ENCODE measurements at regions not wholly inside any gene's neighbourhood (a gene's known extent, or its start where the extent isn't known, plus 50 kb on each side); places are given as distances from the start of the nearest gene placed in this dataset.
"Not testable (repeated sequence)": the region's sequence is repeated elsewhere in the genome, so short reads cannot be mapped to it uniquely, and the experiment has no call there.

GRCh38 chr3:33957176-33957575, 158.7 kb downstream of the PDCD6IP start:
- no peak for FAIRE-seq

GRCh38 chr3:33958661-33959060, 160.2 kb downstream of the PDCD6IP start:
- FAIRE-seq = no peak

GRCh38 chr3:33962396-33962795, 164.0 kb downstream of the PDCD6IP start:
- FAIRE-seq = no peak

GRCh38 chr3:33970180-33970579, 171.8 kb downstream of the PDCD6IP start:
- not testable (repeated sequence) for FAIRE-seq

- no peak for FAIRE-seq
These were observed 172.6 kb downstream of the PDCD6IP start for GRCh38 chr3:33971055-33971454.

GRCh38 chr3:33975463-33975862, 177.0 kb downstream of the PDCD6IP start:
- no peak for FAIRE-seq

GRCh38 chr3:33977227-33977626, 178.8 kb downstream of the PDCD6IP start:
- FAIRE-seq = no peak

- FAIRE-seq = no peak
These were observed 181.8 kb downstream of the PDCD6IP start for GRCh38 chr3:33980252-33980651.

- FAIRE-seq = no peak
These were observed 183.9 kb downstream of the PDCD6IP start for GRCh38 chr3:33982269-33982798.

GRCh38 chr3:33982949-33983348, 184.5 kb downstream of the PDCD6IP start:
- not testable (repeated sequence) for FAIRE-seq

GRCh38 chr3:33989229-33989628, 190.8 kb downstream of the PDCD6IP start:
- FAIRE-seq = no peak

- FAIRE-seq = no peak
These were observed 193.2 kb downstream of the PDCD6IP start for GRCh38 chr3:33991673-33992072.

- FAIRE-seq = no peak
These were observed 195.2 kb downstream of the PDCD6IP start for GRCh38 chr3:33993631-33994030.

- FAIRE-seq = no peak
These were observed 196.1 kb downstream of the PDCD6IP start for GRCh38 chr3:33994568-33994967.

- FAIRE-seq = no peak
These were observed 201.9 kb downstream of the PDCD6IP start for GRCh38 chr3:34000301-34000700.

GRCh38 chr3:34001022-34001421, 202.6 kb downstream of the PDCD6IP start:
- no peak for FAIRE-seq

- no peak for FAIRE-seq
These were observed 203.6 kb downstream of the PDCD6IP start for GRCh38 chr3:34001990-34002389.

GRCh38 chr3:34002569-34003100, 204.2 kb downstream of the PDCD6IP start:
- no peak for FAIRE-seq

GRCh38 chr3:34005886-34006285, 207.5 kb downstream of the PDCD6IP start:
- no peak for FAIRE-seq

GRCh38 chr3:34008191-34008590, 209.8 kb downstream of the PDCD6IP start:
- no peak for FAIRE-seq

- no peak for FAIRE-seq
These were observed 210.7 kb downstream of the PDCD6IP start for GRCh38 chr3:34008836-34009809.

GRCh38 chr3:34011171-34012101, 213.0 kb downstream of the PDCD6IP start:
- FAIRE-seq = no peak

- no peak for FAIRE-seq
These were observed 213.7 kb downstream of the PDCD6IP start for GRCh38 chr3:34012102-34012461.

Measured in A204.1 (cell line).